ENCODE measurements at regions not wholly inside any gene's neighbourhood (a gene's known extent, or its start where the extent isn't known, plus 50 kb on each side); places are given as distances from the start of the nearest gene placed in this dataset.

DNA sequence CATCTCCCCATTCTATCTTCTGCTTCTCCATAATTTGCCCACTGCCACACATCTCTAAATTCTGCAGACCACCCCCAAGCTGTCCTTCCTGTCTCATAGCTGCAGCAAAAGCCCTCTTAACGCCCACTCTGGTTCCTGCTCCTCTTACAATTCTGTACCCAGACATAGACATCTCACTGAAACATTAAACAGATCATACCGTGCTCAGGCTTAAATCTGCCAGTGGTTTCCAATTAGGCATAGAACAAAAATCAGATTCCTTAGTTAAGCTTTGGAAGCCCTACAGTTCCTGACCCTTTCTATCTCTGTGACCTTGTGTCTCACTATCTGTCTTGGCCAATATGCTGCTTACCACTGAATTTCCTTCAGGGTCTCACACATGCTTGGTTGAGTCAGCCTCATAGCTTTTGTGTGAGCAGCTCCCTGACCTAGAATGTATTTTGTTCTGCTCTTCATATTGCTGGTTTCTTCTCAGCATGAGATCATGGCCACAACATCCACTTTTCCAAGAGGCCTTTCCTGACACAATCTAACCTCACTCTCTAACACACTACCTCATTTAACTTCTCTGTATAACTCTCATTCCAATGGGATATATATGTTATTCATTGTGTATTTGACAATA, 749.7 kb downstream of the MAFB start:
- Histone ChIP-seq H3K27ac (no peak overlapping the region), H3K4me1 (ENCODE audit: insufficient read depth) (peaks cover 3% of the 10 kb centered on the region), H3K4me3 (no peak overlapping the region), H3K27me3 (no peaks in the 10 kb centered on the region), H3K9me3 (no peaks in the 10 kb centered on the region), H3K36me3 (no peaks in the 10 kb centered on the region)
- intact Hi-C loops (cut with DNase I): no loop called here
- DNase-seq: no peak
- TF ChIP-seq EP300 (IDR thresholded peaks at IDR 0.05) (no peak), POLR2A (IDR thresholded peaks at IDR 0.05) (no peak)
- TF ChIP-seq, protein P1, sequence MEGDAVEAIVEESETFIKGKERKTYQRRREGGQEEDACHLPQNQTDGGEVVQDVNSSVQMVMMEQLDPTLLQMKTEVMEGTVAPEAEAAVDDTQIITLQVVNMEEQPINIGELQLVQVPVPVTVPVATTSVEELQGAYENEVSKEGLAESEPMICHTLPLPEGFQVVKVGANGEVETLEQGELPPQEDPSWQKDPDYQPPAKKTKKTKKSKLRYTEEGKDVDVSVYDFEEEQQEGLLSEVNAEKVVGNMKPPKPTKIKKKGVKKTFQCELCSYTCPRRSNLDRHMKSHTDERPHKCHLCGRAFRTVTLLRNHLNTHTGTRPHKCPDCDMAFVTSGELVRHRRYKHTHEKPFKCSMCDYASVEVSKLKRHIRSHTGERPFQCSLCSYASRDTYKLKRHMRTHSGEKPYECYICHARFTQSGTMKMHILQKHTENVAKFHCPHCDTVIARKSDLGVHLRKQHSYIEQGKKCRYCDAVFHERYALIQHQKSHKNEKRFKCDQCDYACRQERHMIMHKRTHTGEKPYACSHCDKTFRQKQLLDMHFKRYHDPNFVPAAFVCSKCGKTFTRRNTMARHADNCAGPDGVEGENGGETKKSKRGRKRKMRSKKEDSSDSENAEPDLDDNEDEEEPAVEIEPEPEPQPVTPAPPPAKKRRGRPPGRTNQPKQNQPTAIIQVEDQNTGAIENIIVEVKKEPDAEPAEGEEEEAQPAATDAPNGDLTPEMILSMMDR (IDR thresholded peaks at IDR 0.05): no peak
- 58 to 67% (median 62%) methylated on average over 2 of the region's 2 CpGs for WGBS, 3 donors

DNA sequence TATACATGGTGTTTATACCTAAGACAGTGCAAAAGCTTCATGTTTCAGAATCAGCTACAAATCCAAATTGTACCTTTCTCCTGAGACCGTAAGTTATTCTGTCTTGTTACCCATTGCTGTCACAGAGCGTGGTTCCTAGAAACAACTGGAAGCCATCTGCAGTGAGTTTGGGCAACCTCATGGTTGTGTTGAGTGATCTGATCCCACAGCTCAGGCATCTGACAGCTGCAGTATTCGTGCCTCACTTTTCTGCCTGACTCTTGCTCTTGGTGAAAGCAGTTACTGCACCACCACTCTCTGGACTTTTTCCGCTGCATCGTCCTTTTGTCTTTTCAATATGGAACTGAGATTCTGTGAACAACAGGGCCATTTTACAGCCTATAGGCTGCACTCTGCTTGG, 752.6 kb downstream of the MAFB start:
- no peaks in the 10 kb centered on the region for H3K27me3 ChIP-seq
- H3K36me3 ChIP-seq: no peaks in the 10 kb centered on the region
- no peaks in the 10 kb centered on the region for H3K9me3 ChIP-seq
- intact Hi-C loops (cut with DNase I): no loop called here
- no peak for DNase-seq
- no peak overlapping the region for H3K4me3 ChIP-seq
- 76 to 78% (median 76%) methylated on average over 5 of the region's 5 CpGs for WGBS, 3 donors
- peaks cover 3% of the 10 kb centered on the region for H3K4me1 ChIP-seq (ENCODE audit: insufficient read depth)
- TF ChIP-seq POLR2A (IDR thresholded peaks at IDR 0.05) (no peak), EP300 (IDR thresholded peaks at IDR 0.05) (no peak)
- TF ChIP-seq, protein P1 (IDR thresholded peaks at IDR 0.05): no peak
- H3K27ac ChIP-seq: no peak overlapping the region

DNA sequence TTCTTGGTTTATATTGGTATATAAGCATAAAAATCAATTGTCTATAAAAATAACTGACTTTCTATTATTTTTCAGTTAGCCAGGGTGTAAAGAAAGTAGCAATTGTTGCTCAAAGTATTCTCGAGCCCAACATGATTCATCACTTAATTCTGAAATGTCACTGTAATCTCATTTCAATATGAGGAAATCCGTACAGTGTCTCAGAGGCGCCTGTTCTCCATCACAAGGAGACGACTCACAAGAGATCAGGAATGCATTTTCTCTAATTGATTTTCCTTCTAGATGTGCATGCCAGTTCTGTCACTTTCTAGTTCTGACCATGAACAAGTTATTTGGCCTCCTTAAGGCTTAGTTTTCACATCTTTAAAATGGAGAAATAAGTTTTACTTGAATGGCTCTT, 753.1 kb downstream of the MAFB start:
- H3K27me3 ChIP-seq: no peaks in the 10 kb centered on the region

DNA sequence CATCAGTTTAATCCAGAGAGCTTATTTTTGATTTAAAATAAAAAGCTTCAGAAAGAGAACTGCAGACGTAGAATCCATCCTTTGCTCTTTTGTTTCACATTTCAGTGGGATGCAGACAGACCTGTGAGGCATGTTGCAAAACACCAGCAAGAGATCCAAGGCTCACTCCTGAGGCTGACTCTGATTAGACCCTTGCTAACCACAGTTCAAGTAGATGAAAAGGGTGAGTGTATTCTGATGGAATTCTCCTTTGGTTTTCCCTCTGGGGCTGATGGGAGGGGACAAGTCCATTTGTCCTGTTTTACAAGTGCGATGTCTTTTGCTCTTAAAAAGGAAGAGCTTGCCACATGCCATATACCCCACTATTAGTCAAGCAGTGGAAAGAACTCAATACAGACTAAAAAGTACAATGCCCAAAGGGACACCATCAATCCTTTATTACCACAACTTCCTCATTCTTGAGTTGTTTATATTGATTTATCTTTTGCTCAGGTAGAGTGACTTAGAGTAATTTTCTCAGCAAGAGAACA, 772.7 kb downstream of the MAFB start:
- WGBS, 3 donors: 71 to 80% (median 75%) methylated on average over 2 of the region's 2 CpGs
- Histone ChIP-seq H3K4me1 (ENCODE audit: insufficient read depth) (no peaks in the 10 kb centered on the region), H3K27me3 (no peaks in the 10 kb centered on the region), H3K4me3 (no peak overlapping the region), H3K27ac (no peak overlapping the region), H3K9me3 (no peaks in the 10 kb centered on the region), H3K36me3 (no peaks in the 10 kb centered on the region)
- intact Hi-C loops (cut with DNase I): no loop called here
- no peak for DNase-seq
- TF ChIP-seq, protein P1 (IDR thresholded peaks at IDR 0.05): no peak
- TF ChIP-seq POLR2A (IDR thresholded peaks at IDR 0.05) (no peak), EP300 (IDR thresholded peaks at IDR 0.05) (no peak)

More for the DNA sequence above, 753.1 kb downstream of the MAFB start:
- Histone ChIP-seq H3K36me3 (no peaks in the 10 kb centered on the region), H3K9me3 (no peaks in the 10 kb centered on the region), H3K4me3 (no peak overlapping the region), H3K27ac (no peak overlapping the region), H3K4me1 (ENCODE audit: insufficient read depth) (no peaks in the 10 kb centered on the region)
- 45 to 48% (median 47%) methylated on average over 4 of the region's 4 CpGs for WGBS, 3 donors
- intact Hi-C loops (cut with DNase I): no loop called here
- TF ChIP-seq EP300 (IDR thresholded peaks at IDR 0.05): no peak
- TF ChIP-seq POLR2A (IDR thresholded peaks at IDR 0.05): no peak
- TF ChIP-seq, protein P1 (IDR thresholded peaks at IDR 0.05): no peak
- DNase-seq: no peak

Data from ovary (tissue), 7 donors.